CD4-positive, alpha-beta T cell (primary cell): ENCODE measurements at regions not wholly inside any gene's neighbourhood (a gene's known extent, or its start where the extent isn't known, plus 50 kb on each side); places are given as distances from the start of the nearest gene placed in this dataset.

Experiments
- ATAC-seq: fragments of 200-7000 bp; cut with Tn5 transposase; one replicate; pipeline ENCODE4 v1.10.0; 2022; ENCODE audit warnings: mild to moderate bottlenecking; ENCODE audit not compliant: poor library complexity
- CTCF ChIA-PET: fragments of 350-600 bp; sonication (Branson Sonifier 250); formaldehyde crosslinking; loops from one replicate; lab custom pipeline; 2021; ENCODE audit warnings: antibody characterized with exemption, inconsistent platforms; lab: Charles Lee
- POLR2A ChIA-PET: fragments of 350-600 bp; sonication (Branson Sonifier 250); formaldehyde crosslinking; loops from one replicate; lab custom pipeline; 2021; ENCODE audit warnings: antibody characterized with exemption, inconsistent platforms; lab: Charles Lee
- DNase-seq, 14 experiments: peaks; one replicate each; pipeline ENCODE4 v3.0.0-alpha.2; 2013 to 2020; ENCODE audit warnings: mixed read lengths in 2 of 14
- H3K27ac ChIP-seq, 2 donors: one replicate each; pipeline versions ENCODE4 v1.5.1 to v1.7.0; 2013; ENCODE audit warnings: low read length in 2 of 2, low read depth in 1 of 2, mild to moderate bottlenecking in 1 of 2
- H3K27me3 ChIP-seq, 2 experiments: 1 replicate in 1 of 2; 2 replicates in 1 of 2; pipeline versions ENCODE4 v1.6.1 to v1.7.0; 2013; ENCODE audit warnings: low read length in 2 of 2, control low read depth in 1 of 2, mild to moderate bottlenecking in 1 of 2, moderate library complexity in 1 of 2; ENCODE audit not compliant: insufficient read depth in 2 of 2, control insufficient read depth in 1 of 2
- H3K36me3 ChIP-seq: one replicate; pipeline ENCODE4 v1.6.1; 2013; ENCODE audit warnings: low read length, control low read depth; ENCODE audit not compliant: insufficient read depth
- H3K4me1 ChIP-seq: one replicate; pipeline ENCODE4 v1.6.1; 2013; ENCODE audit warnings: low read length, control low read depth; ENCODE audit not compliant: insufficient read depth
- H3K4me3 ChIP-seq: one replicate; pipeline ENCODE4 v1.5.1; 2013; ENCODE audit warnings: mild to moderate bottlenecking, low read length, moderate library complexity
- H3K9me3 ChIP-seq, 2 experiments: 1 replicate in 1 of 2; 2 replicates in 1 of 2; pipeline versions ENCODE4 v1.6.1 to v1.7.0; 2013; ENCODE audit warnings: low read length in 2 of 2, mild to moderate bottlenecking in 2 of 2, control low read depth in 1 of 2, moderate library complexity in 1 of 2; ENCODE audit not compliant: control insufficient read depth in 1 of 2, insufficient read depth in 1 of 2
- H3K27ac Mint-ChIP-seq: one replicate; pipeline ENCODE4 v1.8.0; 2020; ENCODE audit warnings: mixed read lengths
- H3K27me3 Mint-ChIP-seq: one replicate; pipeline ENCODE4 v1.8.0; 2021; ENCODE audit warnings: mixed read lengths
- H3K36me3 Mint-ChIP-seq: one replicate; pipeline ENCODE4 v1.8.0; 2021; ENCODE audit warnings: low read depth, mixed read lengths
- H3K4me1 Mint-ChIP-seq: one replicate; pipeline ENCODE4 v1.8.0; 2021; ENCODE audit warnings: low read depth, mixed read lengths
- H3K4me3 Mint-ChIP-seq: one replicate; pipeline ENCODE4 v1.8.0; 2020; ENCODE audit warnings: mild to moderate bottlenecking, mixed read lengths
- H3K9me3 Mint-ChIP-seq: one replicate; pipeline ENCODE4 v1.8.0; 2020; ENCODE audit warnings: mixed read lengths
- CTCF ChIP-seq: fragments of 200-600 bp; IDR thresholded peaks from one replicate; pipeline ENCODE4 v1.8.0; 2022; ENCODE audit warnings: antibody characterized with exemption, mild to moderate bottlenecking
- intact Hi-C, 2 experiments: fragments of 100-400 bp; cut with DNase I in 1 of 2; cut with micrococcal nuclease in 1 of 2; formaldehyde crosslinking; loops; one replicate each; pipeline versions ENCODE4 v1.15.1 to v1.9.0; 2023 to 2025; cut with DNase I, micrococcal nuclease

- Mint-ChIP-seq H3K9me3 (peaks cover 3% of the 10 kb centered on the region), H3K27me3 (no peaks in the 10 kb centered on the region), H3K4me1 (no peaks in the 10 kb centered on the region), H3K4me3 (no peak overlapping the region), H3K36me3 (no peaks in the 10 kb centered on the region), H3K27ac (no peak overlapping the region)
- H3K4me1 ChIP-seq = no peaks in the 10 kb centered on the region
- ChIA-PET POLR2A (no interaction called here), CTCF (no interaction called here)
- H3K27ac ChIP-seq = no peak overlapping the region
- DNase-seq (no peak), ATAC-seq (no peak)
- H3K4me3 ChIP-seq = no peak overlapping the region
- H3K27me3 ChIP-seq = no peaks in the 10 kb centered on the region
- H3K9me3 ChIP-seq = peaks cover 0 to 10% of the 10 kb centered on the region in 2 experiments
- intact Hi-C loops = no loop called here
- H3K36me3 ChIP-seq = no peaks in the 10 kb centered on the region
- TF ChIP-seq CTCF = no peak
Observed at GRCh38 chr3:24985668-24986067, 442.4 kb upstream of the RARB start.

- Histone ChIP-seq H3K27ac (no peak overlapping the region), H3K27me3 (no peaks in the 10 kb centered on the region), H3K9me3 (peaks cover 0 to 7% of the 10 kb centered on the region in 2 experiments), H3K36me3 (no peaks in the 10 kb centered on the region), H3K4me3 (no peak overlapping the region), H3K4me1 (no peaks in the 10 kb centered on the region)
- Mint-ChIP-seq H3K36me3 (no peaks in the 10 kb centered on the region), H3K4me3 (no peak overlapping the region), H3K27me3 (no peaks in the 10 kb centered on the region), H3K27ac (no peak overlapping the region), H3K9me3 (peaks cover 3% of the 10 kb centered on the region), H3K4me1 (no peaks in the 10 kb centered on the region)
- DNase-seq = no peak
- ChIA-PET POLR2A (no interaction called here), CTCF (no interaction called here)
- intact Hi-C loops = no loop called here
- TF ChIP-seq CTCF = no peak
- no peak for ATAC-seq
Observed at GRCh38 chr3:24986612-24987011, 441.5 kb upstream of the RARB start.

- no peak overlapping the region for H3K4me3 Mint-ChIP-seq
- no peaks in the 10 kb centered on the region for H3K4me1 Mint-ChIP-seq
- ChIA-PET CTCF (no interaction called here), POLR2A (no interaction called here)
- peaks cover 6% of the 10 kb centered on the region for H3K9me3 Mint-ChIP-seq
- no peaks in the 10 kb centered on the region for H3K27me3 Mint-ChIP-seq
- H3K36me3 Mint-ChIP-seq = no peaks in the 10 kb centered on the region
- H3K36me3 ChIP-seq = no peaks in the 10 kb centered on the region
- intact Hi-C loops = no loop called here
- no peaks in the 10 kb centered on the region for H3K27me3 ChIP-seq
- no peak overlapping the region for H3K4me3 ChIP-seq
- no peaks in the 10 kb centered on the region for H3K9me3 ChIP-seq
- H3K27ac ChIP-seq = no peak overlapping the region
- no peaks in the 10 kb centered on the region for H3K4me1 ChIP-seq
- no peak for TF ChIP-seq CTCF
- ATAC-seq (no peak), DNase-seq (no peak)
- H3K27ac Mint-ChIP-seq = no peak overlapping the region
Observed at GRCh38 chr3:24999357-24999756, 428.7 kb upstream of the RARB start.
